Keratinocyte (primary cell): ENCODE measurements at regions not wholly inside any gene's neighbourhood (a gene's known extent, or its start where the extent isn't known, plus 50 kb on each side); places are given as distances from the start of the nearest gene placed in this dataset.
"Not testable (repeated sequence)": the region's sequence is repeated elsewhere in the genome, so short reads cannot be mapped to it uniquely, and the experiment has no call there.

Experiments used
- EZH2 ChIP-seq: IDR thresholded peaks from one replicate; pipeline ENCODE4 v1.6.1; 2012; ENCODE audit warnings: inconsistent platforms, mild to moderate bottlenecking, low read length, moderate library complexity
- TF ChIP-seq, protein P1 (sequence below), 3 experiments: IDR thresholded peaks in 1 of 3; conservative IDR thresholded peaks in 1 of 3; optimal IDR thresholded peaks in 1 of 3; 2 replicates in 2 of 3; 3 replicates in 1 of 3; pipeline versions ENCODE3 to v1.5.1; 2011; ENCODE audit warnings: low read length in 3 of 3, mild to moderate bottlenecking in 3 of 3, moderate library complexity in 2 of 3, control low read depth in 1 of 3, inconsistent platforms in 1 of 3; ENCODE audit not compliant: insufficient read depth in 2 of 3; ENCODE audit errors: extremely low read depth in 1 of 3

DNA sequence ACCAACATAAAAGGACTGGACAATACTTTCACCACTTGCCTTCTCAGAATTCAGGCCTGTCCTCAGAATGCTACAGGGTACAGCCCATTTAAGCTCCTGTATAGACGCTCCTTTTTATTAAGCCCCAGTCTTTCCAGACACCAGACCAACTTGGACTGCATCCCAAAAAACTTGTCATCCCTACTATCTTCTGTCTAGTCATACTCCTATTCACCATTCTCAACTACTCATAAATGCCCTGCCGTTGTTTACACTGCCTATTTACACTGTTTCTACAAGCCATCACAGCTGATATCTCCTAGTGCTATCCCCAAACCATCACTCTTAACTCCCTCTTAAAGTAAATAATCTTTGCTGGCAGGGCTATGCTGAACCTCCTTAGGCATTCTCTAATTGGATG lies 123.2 kb upstream of the RMP24 start:
- TF ChIP-seq, protein P1, sequence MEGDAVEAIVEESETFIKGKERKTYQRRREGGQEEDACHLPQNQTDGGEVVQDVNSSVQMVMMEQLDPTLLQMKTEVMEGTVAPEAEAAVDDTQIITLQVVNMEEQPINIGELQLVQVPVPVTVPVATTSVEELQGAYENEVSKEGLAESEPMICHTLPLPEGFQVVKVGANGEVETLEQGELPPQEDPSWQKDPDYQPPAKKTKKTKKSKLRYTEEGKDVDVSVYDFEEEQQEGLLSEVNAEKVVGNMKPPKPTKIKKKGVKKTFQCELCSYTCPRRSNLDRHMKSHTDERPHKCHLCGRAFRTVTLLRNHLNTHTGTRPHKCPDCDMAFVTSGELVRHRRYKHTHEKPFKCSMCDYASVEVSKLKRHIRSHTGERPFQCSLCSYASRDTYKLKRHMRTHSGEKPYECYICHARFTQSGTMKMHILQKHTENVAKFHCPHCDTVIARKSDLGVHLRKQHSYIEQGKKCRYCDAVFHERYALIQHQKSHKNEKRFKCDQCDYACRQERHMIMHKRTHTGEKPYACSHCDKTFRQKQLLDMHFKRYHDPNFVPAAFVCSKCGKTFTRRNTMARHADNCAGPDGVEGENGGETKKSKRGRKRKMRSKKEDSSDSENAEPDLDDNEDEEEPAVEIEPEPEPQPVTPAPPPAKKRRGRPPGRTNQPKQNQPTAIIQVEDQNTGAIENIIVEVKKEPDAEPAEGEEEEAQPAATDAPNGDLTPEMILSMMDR (optimal IDR thresholded peaks at IDR 0.05 in 1 of 3, IDR thresholded peaks at IDR 0.05 in 1 of 3, conservative IDR thresholded peaks at IDR 0.05 in 1 of 3; ENCODE audit: extremely low read depth in 1 of 3, insufficient read depth in 2 of 3, low read length in 3 of 3), result not testable (repeated sequence)
- not testable (repeated sequence) for TF ChIP-seq EZH2
